SIG-M5 treated with dmso at 0.1 percent for 504 hours (cell line): ENCODE measurements at regions not wholly inside any gene's neighbourhood (a gene's known extent, or its start where the extent isn't known, plus 50 kb on each side); places are given as distances from the start of the nearest gene placed in this dataset.

Source experiments
- DNase-seq: peaks from one replicate; lab custom pipeline; 2025; ENCODE audit not compliant: unreplicated experiment; lab: John Stamatoyannopoulos, UW

- no peak for DNase-seq
Measured at GRCh38 chr2:207256476-207257207, 90.9 kb upstream of the KLF7 start.

- no peak for DNase-seq
Measured at GRCh38 chr2:207257251-207258250, 91.8 kb upstream of the KLF7 start.

GRCh38 chr2:207258263-207258991 is 92.7 kb upstream of the KLF7 start:
- peak; percentile 48 for DNase-seq

GRCh38 chr2:207260021-207260420 is 94.3 kb upstream of the KLF7 start:
- no peak for DNase-seq

- DNase-seq, result no peak
Measured at GRCh38 chr2:207260947-207261346, 95.2 kb upstream of the KLF7 start.

GRCh38 chr2:207264310-207264709 is 98.6 kb upstream of the KLF7 start:
- DNase-seq, result no peak

GRCh38 chr2:207265332-207265731 is 99.6 kb upstream of the KLF7 start:
- DNase-seq, result no peak

- DNase-seq, result no peak
Measured at GRCh38 chr2:207265869-207266268, 100.1 kb upstream of the KLF7 start.

- DNase-seq, result no peak
Measured at GRCh38 chr2:207266648-207267047, 100.9 kb upstream of the KLF7 start.

- no peak for DNase-seq
Measured at GRCh38 chr2:207269038-207269437, 103.3 kb upstream of the KLF7 start.

GRCh38 chr2:207274530-207275189 is 108.9 kb upstream of the KLF7 start:
- DNase-seq, result no peak

- no peak for DNase-seq
Measured at GRCh38 chr2:207275779-207276178, 110.0 kb upstream of the KLF7 start.

- no peak for DNase-seq
Measured at GRCh38 chr2:207276248-207276647, 110.5 kb upstream of the KLF7 start.

GRCh38 chr2:207276858-207277257 is 111.1 kb upstream of the KLF7 start:
- DNase-seq, result no peak

GRCh38 chr2:207279520-207279919 is 113.8 kb upstream of the KLF7 start:
- no peak for DNase-seq

GRCh38 chr2:207281436-207281835 is 115.7 kb upstream of the KLF7 start:
- no peak for DNase-seq

GRCh38 chr2:207282916-207283315 is 117.2 kb upstream of the KLF7 start:
- no peak for DNase-seq

- peak; percentile 45 for DNase-seq
Measured at GRCh38 chr2:207283356-207283755, 117.6 kb upstream of the KLF7 start.

- DNase-seq, result no peak
Measured at GRCh38 chr2:207284556-207285472, 119.1 kb upstream of the KLF7 start.

- no peak for DNase-seq
Measured at GRCh38 chr2:207285473-207285815, 119.7 kb upstream of the KLF7 start.
